ENCODE measurements at regions not wholly inside any gene's neighbourhood (a gene's known extent, or its start where the extent isn't known, plus 50 kb on each side); places are given as distances from the start of the nearest gene placed in this dataset.
"Not testable (repeated sequence)": the region's sequence is repeated elsewhere in the genome, so short reads cannot be mapped to it uniquely, and the experiment has no call there.

- Mint-ChIP-seq H3K4me3 (no peak overlapping the region), H3K27me3 (no peaks in the 10 kb centered on the region), H3K9me3 (no peaks in the 10 kb centered on the region), H3K4me1 (no peaks in the 10 kb centered on the region), H3K27ac (no peak overlapping the region), H3K36me3 (no peaks in the 10 kb centered on the region)
- DNase-seq (no peak), ATAC-seq (replicated peaks) (no peak)
Observed at GRCh38 chr13:37510441-37510840, 88.1 kb downstream of the POSTN start.

DNA sequence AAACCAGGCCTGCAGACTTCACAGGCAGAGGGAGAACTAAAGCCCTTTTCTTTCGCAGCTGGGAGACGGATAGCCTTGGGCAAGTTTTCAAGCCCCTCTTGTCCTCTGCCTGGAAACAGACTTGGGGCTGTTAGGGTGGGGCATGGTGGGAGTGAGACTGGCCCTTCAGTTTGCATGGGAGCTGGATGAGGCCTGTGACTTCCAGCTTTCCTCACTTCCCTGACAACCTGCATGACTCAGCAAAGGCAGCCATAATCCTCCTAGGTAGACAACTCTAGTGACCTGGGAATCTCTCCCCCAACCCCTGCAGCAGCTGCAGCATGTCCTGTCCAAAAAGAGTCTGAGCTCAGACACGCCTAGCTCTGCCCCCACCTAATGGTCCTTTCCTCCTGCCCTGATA lies 93.0 kb downstream of the POSTN start:
- no peaks in the 10 kb centered on the region for H3K9me3 Mint-ChIP-seq
- H3K27ac Mint-ChIP-seq, result no peak overlapping the region
- no peak for ATAC-seq (replicated peaks)

DNA sequence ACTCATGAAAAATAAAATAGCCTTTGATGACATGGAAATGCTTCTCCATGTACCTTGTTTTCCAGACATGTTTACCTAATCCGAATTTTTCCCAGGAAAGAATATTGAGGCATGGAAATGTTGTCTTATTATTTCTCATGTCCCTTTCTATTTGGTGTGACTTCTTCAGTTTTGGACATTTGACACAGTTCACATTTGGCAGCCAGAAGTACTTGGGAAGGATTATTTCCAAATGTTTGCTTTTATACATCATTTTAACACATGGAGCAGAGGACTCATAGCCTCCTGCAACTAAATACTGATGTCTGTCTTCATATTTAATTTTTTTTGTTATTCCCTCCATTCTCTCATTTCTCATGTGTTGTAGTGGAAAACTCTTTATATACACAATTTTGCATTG lies 94.3 kb downstream of the POSTN start:
- ATAC-seq (replicated peaks) (no peak), DNase-seq (no peak)
- Mint-ChIP-seq H3K27me3 (no peaks in the 10 kb centered on the region), H3K4me3 (no peak overlapping the region), H3K4me1 (no peaks in the 10 kb centered on the region), H3K36me3 (no peaks in the 10 kb centered on the region), H3K27ac (no peak overlapping the region), H3K9me3 (no peaks in the 10 kb centered on the region)

More for the DNA sequence above, 93.0 kb downstream of the POSTN start:
- no peaks in the 10 kb centered on the region for H3K27me3 Mint-ChIP-seq
- no peak for DNase-seq
- H3K36me3 Mint-ChIP-seq, result no peaks in the 10 kb centered on the region
- no peak overlapping the region for H3K4me3 Mint-ChIP-seq
- no peaks in the 10 kb centered on the region for H3K4me1 Mint-ChIP-seq

DNA sequence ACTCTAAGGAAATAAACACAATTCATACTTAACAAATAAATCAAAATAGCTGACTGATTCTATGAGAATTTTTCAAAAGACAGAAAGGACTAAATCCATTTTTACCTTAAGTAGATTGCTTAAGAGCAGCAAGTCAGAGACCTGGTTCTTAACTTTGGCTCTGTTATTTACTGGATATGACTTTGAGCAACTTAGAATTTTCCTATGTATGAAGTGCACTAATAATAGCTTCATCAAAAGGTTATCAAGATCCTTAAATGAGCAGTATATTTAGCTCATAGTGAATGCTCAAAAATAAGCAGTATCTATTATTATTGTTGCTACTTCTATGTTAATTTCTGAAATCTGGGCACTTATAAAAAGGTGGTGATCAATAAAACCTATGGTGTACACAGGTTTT lies 95.3 kb downstream of the POSTN start:
- Mint-ChIP-seq H3K9me3 (no peaks in the 10 kb centered on the region), H3K4me3 (no peak overlapping the region), H3K27ac (no peak overlapping the region), H3K27me3 (no peaks in the 10 kb centered on the region), H3K4me1 (no peaks in the 10 kb centered on the region), H3K36me3 (no peaks in the 10 kb centered on the region)
- DNase-seq (no peak), ATAC-seq (replicated peaks) (no peak)

- H3K27me3 Mint-ChIP-seq; H3K4me3 Mint-ChIP-seq; H3K9me3 Mint-ChIP-seq; ATAC-seq (replicated peaks); DNase-seq; H3K4me1 Mint-ChIP-seq; H3K27ac Mint-ChIP-seq; H3K36me3 Mint-ChIP-seq: not testable (repeated sequence)
Observed at GRCh38 chr13:37502303-37502993, 96.1 kb downstream of the POSTN start.

DNA sequence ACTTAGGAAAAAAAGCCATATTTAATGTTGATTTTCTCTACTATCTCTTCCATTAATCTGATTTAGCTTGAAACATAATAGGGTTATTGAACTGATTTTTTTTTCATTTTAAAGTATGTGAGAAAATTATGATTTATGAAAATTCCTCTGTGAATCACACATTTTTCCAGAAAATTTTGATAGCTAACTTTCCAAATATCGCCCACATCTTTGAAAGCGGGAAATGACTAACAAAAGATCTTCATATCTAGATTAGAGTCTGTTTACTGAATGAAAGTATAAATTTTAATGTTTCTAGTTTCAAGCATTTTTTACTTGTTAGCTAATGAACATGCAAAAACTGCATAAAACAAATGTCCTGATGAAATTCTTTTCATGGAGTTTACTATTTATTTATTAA lies 97.4 kb downstream of the POSTN start:
- no peak overlapping the region for H3K4me3 Mint-ChIP-seq
- no peak overlapping the region for H3K27ac Mint-ChIP-seq
- no peak for DNase-seq
- no peaks in the 10 kb centered on the region for H3K9me3 Mint-ChIP-seq
- no peaks in the 10 kb centered on the region for H3K4me1 Mint-ChIP-seq
- H3K27me3 Mint-ChIP-seq, result no peaks in the 10 kb centered on the region
- H3K36me3 Mint-ChIP-seq, result no peaks in the 10 kb centered on the region
- ATAC-seq (replicated peaks), result no peak

- no peak for ATAC-seq (replicated peaks)
- no peak overlapping the region for H3K27ac Mint-ChIP-seq
- H3K4me3 Mint-ChIP-seq, result no peak overlapping the region
- DNase-seq, result no peak
- H3K9me3 Mint-ChIP-seq, result no peaks in the 10 kb centered on the region
- no peaks in the 10 kb centered on the region for H3K27me3 Mint-ChIP-seq
- no peaks in the 10 kb centered on the region for H3K4me1 Mint-ChIP-seq
- H3K36me3 Mint-ChIP-seq, result no peaks in the 10 kb centered on the region
Observed at GRCh38 chr13:37495046-37495445, 103.5 kb downstream of the POSTN start.

GRCh38 chr13:37493775-37494174 lies 104.8 kb downstream of the POSTN start:
- H3K27ac Mint-ChIP-seq, result no peak overlapping the region

GRCh38 chr13:37492741-37493514 lies 105.6 kb downstream of the POSTN start:
- no peak for DNase-seq
- Mint-ChIP-seq H3K27ac (no peak overlapping the region), H3K4me3 (no peak overlapping the region), H3K4me1 (no peaks in the 10 kb centered on the region), H3K36me3 (no peaks in the 10 kb centered on the region), H3K9me3 (peaks cover 0 to 2% of the 10 kb centered on the region in 2 donors), H3K27me3 (no peaks in the 10 kb centered on the region)
- no peak for ATAC-seq (replicated peaks)

More at GRCh38 chr13:37493775-37494174, 104.8 kb downstream of the POSTN start:
- ATAC-seq (replicated peaks) (no peak), DNase-seq (no peak)
- Mint-ChIP-seq H3K36me3 (no peaks in the 10 kb centered on the region), H3K4me1 (no peaks in the 10 kb centered on the region), H3K9me3 (peaks cover 0 to 2% of the 10 kb centered on the region in 2 donors), H3K4me3 (no peak overlapping the region), H3K27me3 (no peaks in the 10 kb centered on the region)

GRCh38 chr13:37492075-37492474 lies 106.5 kb downstream of the POSTN start:
- no peak overlapping the region for H3K27ac Mint-ChIP-seq
- peaks cover 0 to 2% of the 10 kb centered on the region in 2 donors for H3K9me3 Mint-ChIP-seq
- H3K4me1 Mint-ChIP-seq, result no peaks in the 10 kb centered on the region
- ATAC-seq (replicated peaks) (no peak), DNase-seq (no peak)
- H3K27me3 Mint-ChIP-seq, result no peaks in the 10 kb centered on the region
- no peak overlapping the region for H3K4me3 Mint-ChIP-seq
- H3K36me3 Mint-ChIP-seq, result no peaks in the 10 kb centered on the region

DNA sequence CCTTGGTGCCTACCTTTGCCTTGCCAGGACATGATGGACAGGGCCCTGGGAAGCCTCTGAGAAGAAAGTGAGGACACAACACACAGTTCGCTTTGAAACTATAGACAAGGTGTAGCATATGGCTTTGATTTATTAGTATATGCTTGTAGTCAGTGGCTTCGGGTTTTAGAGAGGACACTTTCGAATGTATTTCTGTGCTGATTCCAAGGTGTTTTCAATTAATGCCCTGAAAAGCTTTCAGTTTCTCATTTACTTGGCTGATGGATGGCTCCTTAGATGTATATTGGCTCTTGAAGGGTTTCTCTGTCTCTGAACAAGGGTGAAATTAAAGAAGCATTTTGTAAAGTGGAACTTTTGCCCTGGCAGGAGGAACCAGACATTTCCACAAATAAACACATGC lies 106.9 kb downstream of the POSTN start:
- ATAC-seq (replicated peaks) (no peak), DNase-seq (no peak)
- H3K9me3 Mint-ChIP-seq, result peaks cover 0 to 2% of the 10 kb centered on the region in 2 donors
- no peak overlapping the region for H3K4me3 Mint-ChIP-seq
- H3K36me3 Mint-ChIP-seq, result no peaks in the 10 kb centered on the region
- H3K27me3 Mint-ChIP-seq, result no peaks in the 10 kb centered on the region
- H3K27ac Mint-ChIP-seq, result no peak overlapping the region
- H3K4me1 Mint-ChIP-seq, result no peaks in the 10 kb centered on the region

- ATAC-seq (replicated peaks) (no peak), DNase-seq (no peak)
- no peaks in the 10 kb centered on the region for H3K4me1 Mint-ChIP-seq
- no peaks in the 10 kb centered on the region for H3K36me3 Mint-ChIP-seq
- no peaks in the 10 kb centered on the region for H3K27me3 Mint-ChIP-seq
- H3K4me3 Mint-ChIP-seq, result no peak overlapping the region
- no peak overlapping the region for H3K27ac Mint-ChIP-seq
- peaks cover 0 to 3% of the 10 kb centered on the region in 2 donors for H3K9me3 Mint-ChIP-seq
Observed at GRCh38 chr13:37490176-37490779, 108.3 kb downstream of the POSTN start.

DNA sequence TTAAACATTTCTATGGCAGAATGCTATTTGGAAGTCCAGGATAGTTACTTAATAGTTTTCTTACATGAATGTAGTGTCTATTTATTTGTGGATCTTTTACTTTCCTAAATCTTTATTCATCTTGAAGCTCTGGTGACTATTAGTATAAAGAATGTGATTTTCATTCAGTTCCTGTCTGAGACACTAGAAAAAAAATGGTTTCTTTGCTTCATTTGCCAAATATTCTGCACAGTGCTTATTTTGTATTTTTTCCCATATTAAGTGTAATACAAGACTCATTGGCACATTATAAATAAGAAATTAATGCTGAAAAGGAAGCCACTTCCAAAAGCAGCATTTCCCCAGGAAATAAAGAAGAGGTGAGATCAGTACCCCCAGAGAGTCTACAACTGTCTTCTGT lies 109.8 kb downstream of the POSTN start:
- Mint-ChIP-seq H3K36me3 (no peaks in the 10 kb centered on the region), H3K4me1 (no peaks in the 10 kb centered on the region), H3K4me3 (no peak overlapping the region), H3K27me3 (no peaks in the 10 kb centered on the region), H3K27ac (no peak overlapping the region), H3K9me3 (peaks cover 0 to 3% of the 10 kb centered on the region in 2 donors)
- ATAC-seq (replicated peaks), result no peak
- no peak for DNase-seq

- H3K9me3 Mint-ChIP-seq, result peaks cover 0 to 6% of the 10 kb centered on the region in 2 donors
- no peaks in the 10 kb centered on the region for H3K27me3 Mint-ChIP-seq
- DNase-seq (no peak), ATAC-seq (replicated peaks) (peak in 1 of 2 donors; percentile 36)
- no peak overlapping the region for H3K4me3 Mint-ChIP-seq
- H3K4me1 Mint-ChIP-seq, result no peaks in the 10 kb centered on the region
- H3K36me3 Mint-ChIP-seq, result no peaks in the 10 kb centered on the region
- H3K27ac Mint-ChIP-seq, result no peak overlapping the region
Observed at GRCh38 chr13:37486171-37486681, 112.3 kb downstream of the POSTN start.

DNA sequence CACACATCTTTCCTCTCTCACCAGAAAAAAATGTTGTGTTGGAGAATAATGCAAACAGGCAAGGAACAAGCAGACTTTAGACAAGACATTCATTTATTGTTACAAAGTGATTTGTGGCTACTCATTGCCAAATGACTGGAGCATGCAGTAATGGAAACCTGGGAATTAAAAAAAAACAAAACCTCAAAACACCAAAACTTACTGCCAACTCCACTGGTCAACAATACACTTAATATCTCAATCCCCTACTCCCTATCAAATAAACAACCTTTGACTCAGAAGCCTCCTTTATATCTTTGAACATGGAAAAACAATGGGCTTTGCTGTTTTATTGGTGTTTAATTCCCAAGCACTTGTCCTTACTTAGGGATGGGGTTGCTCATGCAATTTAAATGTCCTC lies 112.8 kb downstream of the POSTN start:
- H3K4me3 Mint-ChIP-seq, result no peak overlapping the region
- ATAC-seq (replicated peaks), result no peak
- H3K9me3 Mint-ChIP-seq, result peaks cover 0 to 6% of the 10 kb centered on the region in 2 donors
- no peaks in the 10 kb centered on the region for H3K4me1 Mint-ChIP-seq
- H3K27me3 Mint-ChIP-seq, result no peaks in the 10 kb centered on the region
- H3K36me3 Mint-ChIP-seq, result no peaks in the 10 kb centered on the region
- no peak for DNase-seq
- H3K27ac Mint-ChIP-seq, result no peak overlapping the region
